Fibroblast of the aortic adventitia (primary cell): ENCODE measurements at regions not wholly inside any gene's neighbourhood (a gene's known extent, or its start where the extent isn't known, plus 50 kb on each side); places are given as distances from the start of the nearest gene placed in this dataset.
A peak's percentile ranks its signal among the peaks of the same experiment; 100 is the strongest.

Experiments used
- DNase-seq: peaks from one replicate; pipeline ENCODE4 v3.0.0-alpha.2; 2010; ENCODE audit warnings: low read depth
- H3K4me3 ChIP-seq: 2 replicates; pipeline ENCODE4 v1.5.1; 2011; ENCODE audit warnings: low read depth, mild to moderate bottlenecking, control low read depth, low read length, moderate library complexity
- CTCF ChIP-seq: IDR thresholded peaks from 2 replicates; pipeline ENCODE4 v1.5.1; 2011; ENCODE audit warnings: mild to moderate bottlenecking, low read length, control low read depth, inconsistent platforms; ENCODE audit not compliant: insufficient read depth

GRCh38 chr13:76647550-76647949 lies 238.7 kb downstream of the KCTD12 start:
- no peak for TF ChIP-seq CTCF
- H3K4me3 ChIP-seq, result no peak overlapping the region
- DNase-seq, result no peak

- H3K4me3 ChIP-seq, result no peak overlapping the region
- TF ChIP-seq CTCF, result no peak
- no peak for DNase-seq
Observed at GRCh38 chr13:76646946-76647345, 239.3 kb downstream of the KCTD12 start.

- DNase-seq, result no peak
- no peak overlapping the region for H3K4me3 ChIP-seq
- no peak for TF ChIP-seq CTCF
Observed at GRCh38 chr13:76645632-76646031, 240.6 kb downstream of the KCTD12 start.

GRCh38 chr13:76644906-76645305 lies 241.3 kb downstream of the KCTD12 start:
- no peak for TF ChIP-seq CTCF
- H3K4me3 ChIP-seq, result no peak overlapping the region
- no peak for DNase-seq

GRCh38 chr13:76643596-76643995 lies 242.6 kb downstream of the KCTD12 start:
- TF ChIP-seq CTCF, result no peak
- DNase-seq, result no peak

GRCh38 chr13:76641056-76641455 lies 245.1 kb downstream of the KCTD12 start:
- DNase-seq, result peak; percentile 72
- no peak for TF ChIP-seq CTCF
- no peak overlapping the region for H3K4me3 ChIP-seq

More at GRCh38 chr13:76643596-76643995, 242.6 kb downstream of the KCTD12 start:
- no peak overlapping the region for H3K4me3 ChIP-seq

GRCh38 chr13:76638882-76639281 lies 247.3 kb downstream of the KCTD12 start:
- no peak overlapping the region for H3K4me3 ChIP-seq
- no peak for TF ChIP-seq CTCF
- DNase-seq, result no peak
